RWPE1 (cell line): ENCODE measurements at regions not wholly inside any gene's neighbourhood (a gene's known extent, or its start where the extent isn't known, plus 50 kb on each side); places are given as distances from the start of the nearest gene placed in this dataset.
"Not testable (repeated sequence)": the region's sequence is repeated elsewhere in the genome, so short reads cannot be mapped to it uniquely, and the experiment has no call there.

Source experiments
- CTCF ChIA-PET: fragments of 350-600 bp; sonication (Branson Sonifier 250); formaldehyde crosslinking; extraction: SDS; loops from one replicate; lab custom pipeline; 2021; lab: Yijun Ruan, JAX
- POLR2A ChIA-PET: fragments of 400-600 bp; formaldehyde crosslinking; extraction: SDS; loops from one replicate; lab custom pipeline; 2020; ENCODE audit warnings: antibody characterized with exemption; ENCODE audit not compliant: low non-redundant PET; lab: Yijun Ruan, JAX
- DNase-seq: peaks from one replicate; pipeline ENCODE4 v3.0.0; 2012; ENCODE audit warnings: low spot score
- H3K27ac ChIP-seq: fragments of 450-650 bp; 2 replicates; pipeline ENCODE4 v1.5.1; 2017
- TF ChIP-seq, protein P1 (sequence below): fragments of 450-650 bp; conservative IDR thresholded peaks from 2 replicates; pipeline ENCODE4 v1.5.1; 2017; ENCODE audit warnings: low read depth, mild to moderate bottlenecking

DNA sequence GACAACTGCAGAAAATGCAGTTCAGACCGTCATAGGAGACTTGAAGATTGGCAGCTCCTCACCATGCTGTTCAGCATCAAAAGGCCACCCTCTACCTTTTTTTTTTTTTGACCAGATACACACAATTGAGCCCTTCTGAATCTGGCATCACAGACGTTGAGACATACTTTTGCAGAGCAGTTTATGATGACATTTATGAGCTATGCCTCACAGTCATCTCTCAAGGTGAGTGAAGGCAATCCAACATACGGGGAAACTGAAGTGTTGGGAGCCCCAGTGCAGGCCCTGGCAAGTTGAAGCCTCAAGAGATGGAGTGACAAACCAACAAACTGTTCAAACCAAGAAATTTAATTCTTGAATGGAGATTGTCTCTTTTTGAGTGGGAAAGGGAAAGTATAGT is 83.6 kb upstream of the DLX6 start:
- POLR2A ChIA-PET: interaction anchor here (0.6 kb wide), 1 partner anchor 609 kb away, joined by 4 read pairs; no protein-coding TSS in a partner anchor
- no peak overlapping the region for H3K27ac ChIP-seq
- CTCF ChIA-PET: interaction anchor here (0.6 to 0.8 kb wide), 2 partner anchors 106 to 311 kb away, joined by 3 read pairs; no protein-coding TSS in a partner anchor
- no peak for DNase-seq
- TF ChIP-seq, protein P1, sequence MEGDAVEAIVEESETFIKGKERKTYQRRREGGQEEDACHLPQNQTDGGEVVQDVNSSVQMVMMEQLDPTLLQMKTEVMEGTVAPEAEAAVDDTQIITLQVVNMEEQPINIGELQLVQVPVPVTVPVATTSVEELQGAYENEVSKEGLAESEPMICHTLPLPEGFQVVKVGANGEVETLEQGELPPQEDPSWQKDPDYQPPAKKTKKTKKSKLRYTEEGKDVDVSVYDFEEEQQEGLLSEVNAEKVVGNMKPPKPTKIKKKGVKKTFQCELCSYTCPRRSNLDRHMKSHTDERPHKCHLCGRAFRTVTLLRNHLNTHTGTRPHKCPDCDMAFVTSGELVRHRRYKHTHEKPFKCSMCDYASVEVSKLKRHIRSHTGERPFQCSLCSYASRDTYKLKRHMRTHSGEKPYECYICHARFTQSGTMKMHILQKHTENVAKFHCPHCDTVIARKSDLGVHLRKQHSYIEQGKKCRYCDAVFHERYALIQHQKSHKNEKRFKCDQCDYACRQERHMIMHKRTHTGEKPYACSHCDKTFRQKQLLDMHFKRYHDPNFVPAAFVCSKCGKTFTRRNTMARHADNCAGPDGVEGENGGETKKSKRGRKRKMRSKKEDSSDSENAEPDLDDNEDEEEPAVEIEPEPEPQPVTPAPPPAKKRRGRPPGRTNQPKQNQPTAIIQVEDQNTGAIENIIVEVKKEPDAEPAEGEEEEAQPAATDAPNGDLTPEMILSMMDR: no peak

DNA sequence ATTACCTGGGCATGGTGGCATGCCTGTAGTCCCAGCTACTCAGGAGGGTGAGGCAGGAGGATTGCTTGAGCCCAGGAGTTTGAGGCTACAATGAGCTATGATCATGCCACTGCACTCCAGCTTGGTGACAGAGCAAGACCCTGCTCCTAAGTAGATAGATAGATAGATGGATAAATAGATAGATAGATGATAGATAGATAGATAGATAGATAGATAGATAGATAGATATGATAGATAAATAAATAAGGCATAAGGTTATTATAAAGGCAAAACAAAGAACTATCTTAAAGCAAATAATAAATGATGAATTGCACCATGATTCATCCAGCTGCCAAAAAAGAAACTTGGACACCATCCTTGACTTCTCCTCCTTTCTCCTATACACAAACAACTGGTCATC is 82.0 kb upstream of the DLX6 start:
- POLR2A ChIA-PET, CTCF ChIA-PET, DNase-seq, H3K27ac ChIP-seq: not testable (repeated sequence)

DNA sequence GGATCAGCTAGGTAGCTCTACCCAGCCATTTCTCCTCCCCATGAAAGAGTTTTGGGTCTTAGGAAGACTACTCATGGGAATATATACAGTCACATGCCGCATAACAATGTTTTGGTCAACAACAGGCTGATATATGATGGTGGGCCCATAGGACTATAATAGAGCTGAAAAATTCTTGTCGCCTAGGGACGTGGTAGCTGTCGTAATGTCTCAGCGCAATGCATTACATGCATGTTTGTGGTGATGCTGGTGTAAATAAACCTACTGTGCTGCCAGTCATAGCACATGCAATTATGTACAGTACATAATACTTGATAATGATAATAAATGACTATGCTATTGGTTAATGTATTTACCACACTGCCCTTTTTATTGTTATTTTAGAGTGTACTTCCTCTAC is 78.2 kb upstream of the DLX6 start:
- no peak for DNase-seq
- ChIA-PET CTCF (interaction anchor here (0.6 kb wide), 1 partner anchor 81 kb away, joined by 3 read pairs; no protein-coding TSS in a partner anchor), POLR2A (no interaction called here)
- TF ChIP-seq, protein P1: no peak
- no peak overlapping the region for H3K27ac ChIP-seq

GRCh38 chr7:96928965-96929364 is 76.4 kb upstream of the DLX6 start:
- TF ChIP-seq, protein P1: no peak
- ChIA-PET POLR2A (no interaction called here), CTCF (no interaction called here)

DNA sequence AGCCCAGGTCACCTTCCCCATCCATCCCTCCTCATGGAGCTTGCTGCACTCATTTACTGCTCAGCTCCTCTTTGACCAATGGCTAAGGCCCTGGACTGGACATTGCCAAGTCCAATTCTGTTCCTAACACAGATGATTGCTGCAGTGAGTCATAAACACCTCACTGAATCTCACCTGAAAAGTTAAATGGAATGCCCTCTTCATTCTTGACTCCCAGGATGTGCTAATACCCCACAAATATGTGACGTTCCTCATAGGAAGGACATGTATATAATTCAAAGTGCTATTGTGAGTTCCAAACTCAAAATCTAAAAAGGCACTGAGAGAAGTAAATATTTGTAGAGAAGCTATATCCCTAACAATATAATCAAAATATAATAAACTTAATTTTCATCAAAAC is 73.5 kb upstream of the DLX6 start:
- DNase-seq: peak; percentile 18
- no peak overlapping the region for H3K27ac ChIP-seq
- TF ChIP-seq, protein P1: no peak
- CTCF ChIA-PET: no interaction called here
- POLR2A ChIA-PET: no interaction called here

More at GRCh38 chr7:96928965-96929364, 76.4 kb upstream of the DLX6 start:
- no peak for DNase-seq
- H3K27ac ChIP-seq: no peak overlapping the region

GRCh38 chr7:96933067-96933645 is 72.2 kb upstream of the DLX6 start:
- TF ChIP-seq, protein P1: no peak
- no peak overlapping the region for H3K27ac ChIP-seq
- ChIA-PET POLR2A (no interaction called here), CTCF (interaction anchor here (0.6 kb wide), 1 partner anchor 724 kb away, joined by 3 read pairs; no protein-coding TSS in a partner anchor)
- no peak for DNase-seq

GRCh38 chr7:96936621-96937020 is 68.7 kb upstream of the DLX6 start:
- ChIA-PET POLR2A (no interaction called here), CTCF (no interaction called here)
- DNase-seq: no peak
- no peak overlapping the region for H3K27ac ChIP-seq
- TF ChIP-seq, protein P1: no peak
